Panc1 (cell line): ENCODE measurements at regions not wholly inside any gene's neighbourhood (a gene's known extent, or its start where the extent isn't known, plus 50 kb on each side); places are given as distances from the start of the nearest gene placed in this dataset.

Experiments used
- POLR2AphosphoS5 ChIP-seq: IDR thresholded peaks from 2 replicates; pipeline ENCODE4 v1.6.1; 2012; ENCODE audit warnings: mild to moderate bottlenecking, low read depth, low read length, moderate library complexity
- TF ChIP-seq, protein P1 (sequence below): fragments of 450-650 bp; IDR thresholded peaks from 2 replicates; pipeline ENCODE4 v1.5.1; 2017; ENCODE audit warnings: mild to moderate bottlenecking
- TF ChIP-seq, protein P2 (sequence below), 2 experiments: IDR thresholded peaks; 2 replicates each; pipeline ENCODE4 v1.6.1; 2011 to 2012; ENCODE audit warnings: low read depth in 2 of 2, control low read depth in 1 of 2, low read length in 1 of 2, mild to moderate bottlenecking in 1 of 2, moderate library complexity in 1 of 2; ENCODE audit not compliant: insufficient read depth in 1 of 2

DNA sequence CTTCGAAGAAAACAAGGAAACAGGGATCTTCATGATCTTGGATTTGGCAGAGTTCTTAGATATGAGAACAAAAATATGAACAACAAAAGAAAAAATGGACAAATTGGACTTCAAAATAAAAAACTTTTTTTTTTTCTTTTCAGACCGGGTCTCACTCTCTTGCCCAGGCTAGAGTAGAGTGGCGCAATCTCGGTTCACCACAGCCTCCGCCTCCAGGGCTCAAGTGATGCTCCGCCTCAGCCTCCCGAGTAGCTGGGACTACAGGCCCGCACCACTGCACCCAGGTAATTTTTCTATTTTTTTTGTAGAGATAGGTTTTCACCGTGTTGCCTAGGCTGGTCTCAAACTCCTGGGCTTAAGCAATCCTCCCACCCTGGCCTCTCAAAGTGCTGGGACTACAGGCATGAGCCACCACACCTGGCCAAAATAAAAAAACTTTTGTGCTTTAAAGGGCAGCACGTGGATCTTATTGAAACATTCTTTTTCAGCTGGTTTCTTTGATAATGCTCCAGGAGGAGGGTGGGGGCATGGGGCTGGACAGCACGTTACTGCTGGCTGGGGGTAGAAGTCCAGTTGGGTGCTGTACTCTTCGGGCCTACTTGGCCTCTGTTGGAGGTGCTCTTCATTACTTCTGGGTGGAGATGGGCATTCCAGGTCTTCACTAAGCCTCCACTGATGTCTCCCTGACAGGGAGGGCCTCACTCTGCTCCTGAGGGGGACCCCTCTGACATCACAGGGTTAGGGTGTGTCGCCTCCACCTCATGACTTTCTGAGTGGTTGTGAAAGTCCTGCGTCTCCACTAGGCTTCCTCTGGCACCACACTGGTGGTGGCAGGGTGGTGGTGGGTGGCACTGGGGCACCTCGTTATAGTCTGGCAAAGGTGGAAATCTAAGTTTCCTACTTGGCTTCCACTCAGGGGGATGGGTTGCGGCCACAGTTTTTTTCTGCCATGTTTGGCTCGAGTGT lies 150.5 kb upstream of the XPO1 start:
- TF ChIP-seq, protein P1, sequence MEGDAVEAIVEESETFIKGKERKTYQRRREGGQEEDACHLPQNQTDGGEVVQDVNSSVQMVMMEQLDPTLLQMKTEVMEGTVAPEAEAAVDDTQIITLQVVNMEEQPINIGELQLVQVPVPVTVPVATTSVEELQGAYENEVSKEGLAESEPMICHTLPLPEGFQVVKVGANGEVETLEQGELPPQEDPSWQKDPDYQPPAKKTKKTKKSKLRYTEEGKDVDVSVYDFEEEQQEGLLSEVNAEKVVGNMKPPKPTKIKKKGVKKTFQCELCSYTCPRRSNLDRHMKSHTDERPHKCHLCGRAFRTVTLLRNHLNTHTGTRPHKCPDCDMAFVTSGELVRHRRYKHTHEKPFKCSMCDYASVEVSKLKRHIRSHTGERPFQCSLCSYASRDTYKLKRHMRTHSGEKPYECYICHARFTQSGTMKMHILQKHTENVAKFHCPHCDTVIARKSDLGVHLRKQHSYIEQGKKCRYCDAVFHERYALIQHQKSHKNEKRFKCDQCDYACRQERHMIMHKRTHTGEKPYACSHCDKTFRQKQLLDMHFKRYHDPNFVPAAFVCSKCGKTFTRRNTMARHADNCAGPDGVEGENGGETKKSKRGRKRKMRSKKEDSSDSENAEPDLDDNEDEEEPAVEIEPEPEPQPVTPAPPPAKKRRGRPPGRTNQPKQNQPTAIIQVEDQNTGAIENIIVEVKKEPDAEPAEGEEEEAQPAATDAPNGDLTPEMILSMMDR, result no peak
- no peak for TF ChIP-seq POLR2AphosphoS5
- TF ChIP-seq, protein P2, sequence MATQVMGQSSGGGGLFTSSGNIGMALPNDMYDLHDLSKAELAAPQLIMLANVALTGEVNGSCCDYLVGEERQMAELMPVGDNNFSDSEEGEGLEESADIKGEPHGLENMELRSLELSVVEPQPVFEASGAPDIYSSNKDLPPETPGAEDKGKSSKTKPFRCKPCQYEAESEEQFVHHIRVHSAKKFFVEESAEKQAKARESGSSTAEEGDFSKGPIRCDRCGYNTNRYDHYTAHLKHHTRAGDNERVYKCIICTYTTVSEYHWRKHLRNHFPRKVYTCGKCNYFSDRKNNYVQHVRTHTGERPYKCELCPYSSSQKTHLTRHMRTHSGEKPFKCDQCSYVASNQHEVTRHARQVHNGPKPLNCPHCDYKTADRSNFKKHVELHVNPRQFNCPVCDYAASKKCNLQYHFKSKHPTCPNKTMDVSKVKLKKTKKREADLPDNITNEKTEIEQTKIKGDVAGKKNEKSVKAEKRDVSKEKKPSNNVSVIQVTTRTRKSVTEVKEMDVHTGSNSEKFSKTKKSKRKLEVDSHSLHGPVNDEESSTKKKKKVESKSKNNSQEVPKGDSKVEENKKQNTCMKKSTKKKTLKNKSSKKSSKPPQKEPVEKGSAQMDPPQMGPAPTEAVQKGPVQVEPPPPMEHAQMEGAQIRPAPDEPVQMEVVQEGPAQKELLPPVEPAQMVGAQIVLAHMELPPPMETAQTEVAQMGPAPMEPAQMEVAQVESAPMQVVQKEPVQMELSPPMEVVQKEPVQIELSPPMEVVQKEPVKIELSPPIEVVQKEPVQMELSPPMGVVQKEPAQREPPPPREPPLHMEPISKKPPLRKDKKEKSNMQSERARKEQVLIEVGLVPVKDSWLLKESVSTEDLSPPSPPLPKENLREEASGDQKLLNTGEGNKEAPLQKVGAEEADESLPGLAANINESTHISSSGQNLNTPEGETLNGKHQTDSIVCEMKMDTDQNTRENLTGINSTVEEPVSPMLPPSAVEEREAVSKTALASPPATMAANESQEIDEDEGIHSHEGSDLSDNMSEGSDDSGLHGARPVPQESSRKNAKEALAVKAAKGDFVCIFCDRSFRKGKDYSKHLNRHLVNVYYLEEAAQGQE (IDR thresholded peaks at IDR 0.05; ENCODE audit: insufficient read depth in 1 of 2, low read depth in 2 of 2, low read length in 1 of 2), result no peak
